Medulla oblongata (tissue), 1 donor: ENCODE measurements at regions not wholly inside any gene's neighbourhood (a gene's known extent, or its start where the extent isn't known, plus 50 kb on each side); places are given as distances from the start of the nearest gene placed in this dataset.
"Not testable (repeated sequence)": the region's sequence is repeated elsewhere in the genome, so short reads cannot be mapped to it uniquely, and the experiment has no call there.

Experiments used
- DNase-seq: peaks from one replicate; pipeline ENCODE4 v3.0.0-alpha.2; 2015; ENCODE audit errors: extremely low spot score

GRCh38 chr14:43085819-43086218 is 1421.3 kb downstream of the FSCB start:
- DNase-seq: no peak

GRCh38 chr14:43067372-43067771 is 1439.7 kb downstream of the FSCB start:
- DNase-seq: not testable (repeated sequence)

- no peak for DNase-seq
Measured at GRCh38 chr14:43056106-43056505, 1449.4 kb downstream of the LRFN5 start.

GRCh38 chr14:43052897-43053296 is 1446.2 kb downstream of the LRFN5 start:
- no peak for DNase-seq

GRCh38 chr14:43043850-43044249 is 1437.2 kb downstream of the LRFN5 start:
- no peak for DNase-seq

GRCh38 chr14:43042408-43042807 is 1435.7 kb downstream of the LRFN5 start:
- DNase-seq: no peak

- DNase-seq: no peak
Measured at GRCh38 chr14:43041976-43042375, 1435.3 kb downstream of the LRFN5 start.

GRCh38 chr14:43041207-43041606 is 1434.5 kb downstream of the LRFN5 start:
- no peak for DNase-seq

- DNase-seq: no peak
Measured at GRCh38 chr14:43039881-43040280, 1433.2 kb downstream of the LRFN5 start.

GRCh38 chr14:43031598-43031997 is 1424.9 kb downstream of the LRFN5 start:
- DNase-seq: no peak

- no peak for DNase-seq
Measured at GRCh38 chr14:43022094-43022800, 1415.6 kb downstream of the LRFN5 start.

GRCh38 chr14:43019826-43020225 is 1413.2 kb downstream of the LRFN5 start:
- DNase-seq: no peak

GRCh38 chr14:43014338-43014737 is 1407.7 kb downstream of the LRFN5 start:
- DNase-seq: no peak

GRCh38 chr14:43012817-43013216 is 1406.1 kb downstream of the LRFN5 start:
- DNase-seq: no peak

GRCh38 chr14:43005807-43006206 is 1399.1 kb downstream of the LRFN5 start:
- DNase-seq: peak; percentile 41

GRCh38 chr14:43003845-43004244 is 1397.2 kb downstream of the LRFN5 start:
- DNase-seq: no peak

GRCh38 chr14:43001731-43002130 is 1395.1 kb downstream of the LRFN5 start:
- no peak for DNase-seq

GRCh38 chr14:42994051-42994736 is 1387.5 kb downstream of the LRFN5 start:
- no peak for DNase-seq

GRCh38 chr14:42992930-42993329 is 1386.3 kb downstream of the LRFN5 start:
- no peak for DNase-seq

- DNase-seq: no peak
Measured at GRCh38 chr14:42980419-42980818, 1373.7 kb downstream of the LRFN5 start.

GRCh38 chr14:42973171-42973570 is 1366.5 kb downstream of the LRFN5 start:
- DNase-seq: not testable (repeated sequence)

GRCh38 chr14:42965512-42965911 is 1358.8 kb downstream of the LRFN5 start:
- DNase-seq: peak; percentile 76

GRCh38 chr14:42961509-42961908 is 1354.8 kb downstream of the LRFN5 start:
- DNase-seq: no peak
